K562 (cell line): ENCODE measurements at regions not wholly inside any gene's neighbourhood (a gene's known extent, or its start where the extent isn't known, plus 50 kb on each side); places are given as distances from the start of the nearest gene placed in this dataset.
A peak's percentile ranks its signal among the peaks of the same experiment; 100 is the strongest.

Experiments used
- ATF3 ChIP-seq, 2 experiments: fragments of 450-650 bp in 1 of 2; sonication (generic) in 1 of 2; formaldehyde crosslinking in 1 of 2; IDR thresholded peaks in 1 of 2; conservative IDR thresholded peaks in 1 of 2; 2 replicates each; pipeline versions ENCODE4 v1.6.1 to v1.8.1; 2016 to 2023; ENCODE audit warnings: mild to moderate bottlenecking in 2 of 2, moderate library complexity in 2 of 2, inconsistent platforms in 1 of 2, missing genetic modification reagents in 1 of 2
- DACH1 ChIP-seq: fragments of 450-650 bp; IDR thresholded peaks from 2 replicates; pipeline ENCODE4 v1.6.1; 2018; ENCODE audit not compliant: partially characterized antibody
- E2F6 ChIP-seq, 2 experiments: IDR thresholded peaks; 2 replicates each; pipeline ENCODE4 v1.6.1; 2011; ENCODE audit warnings: borderline replicate concordance in 1 of 2, control low read depth in 1 of 2, low read depth in 1 of 2, low read length in 1 of 2, mild to moderate bottlenecking in 1 of 2, mixed read lengths in 1 of 2, moderate library complexity in 1 of 2; ENCODE audit not compliant: insufficient read depth in 1 of 2, insufficient read length in 1 of 2, poor library complexity in 1 of 2, severe bottlenecking in 1 of 2; ENCODE audit errors: extremely low read depth in 1 of 2
- ETV6 ChIP-seq, 3 experiments: fragments of 150-350 bp in 1 of 3; sonication (generic) in 1 of 3; formaldehyde crosslinking in 1 of 3; IDR thresholded peaks; 2 replicates each; pipeline versions ENCODE4 v1.6.1 to v1.8.0; 2014 to 2022; ENCODE audit warnings: borderline replicate concordance in 2 of 3, low read depth in 2 of 3, antibody characterized with exemption in 1 of 3, low read length in 1 of 3, mild to moderate bottlenecking in 1 of 3, missing genetic modification reagents in 1 of 3
- GABPA ChIP-seq: fragments of 200-800 bp; sonication (Bioruptor generic); conservative IDR thresholded peaks from 2 replicates; pipeline ENCODE4 v1.6.1; 2016; ENCODE audit warnings: low read depth, missing genetic modification characterization, missing compliant biosample characterization
- HNRNPLL ChIP-seq: fragments of 200-400 bp; formaldehyde crosslinking; IDR thresholded peaks from 2 replicates; pipeline ENCODE4 v1.6.1; 2017; ENCODE audit warnings: low read length, low read depth, mild to moderate bottlenecking; ENCODE audit not compliant: poor library complexity, severe bottlenecking
- ID3 ChIP-seq, 2 experiments: fragments of 250-450 bp in 1 of 2; fragments of 450-650 bp in 1 of 2; sonication (Bioruptor Pico) in 1 of 2; IDR thresholded peaks; 2 replicates each; pipeline versions ENCODE4 v1.6.1 to v1.8.0; 2016 to 2021; ENCODE audit warnings: mild to moderate bottlenecking in 2 of 2, moderate library complexity in 2 of 2, missing compliant biosample characterization in 1 of 2, missing genetic modification characterization in 1 of 2
- LCOR ChIP-seq: sonication (generic); formaldehyde crosslinking; IDR thresholded peaks from 2 replicates; pipeline ENCODE4 v1.8.0; 2022; ENCODE audit warnings: mild to moderate bottlenecking, missing genetic modification reagents
- MEF2A ChIP-seq: IDR thresholded peaks from 2 replicates; pipeline ENCODE4 v1.6.1; 2011; ENCODE audit warnings: low read depth, mild to moderate bottlenecking, low read length, moderate library complexity; ENCODE audit not compliant: control insufficient read depth
- MLLT1 ChIP-seq, 2 experiments: fragments of 450-650 bp; IDR thresholded peaks; 2 replicates each; pipeline ENCODE4 v1.6.1; 2016
- NFE2 ChIP-seq: IDR thresholded peaks from 2 replicates; pipeline ENCODE4 v1.6.1; 2014; ENCODE audit warnings: antibody characterized with exemption, low read depth
- PKNOX1 ChIP-seq: fragments of 450-650 bp; IDR thresholded peaks from 2 replicates; pipeline ENCODE4 v1.6.1; 2016
- PRPF4 ChIP-seq: fragments of 200-400 bp; formaldehyde crosslinking; IDR thresholded peaks from one replicate; pipeline ENCODE4 v1.6.1; 2017; ENCODE audit warnings: low read length, low read depth, mild to moderate bottlenecking; ENCODE audit not compliant: insufficient read depth, poor library complexity, severe bottlenecking
- SOX6 ChIP-seq: fragments of 450-650 bp; IDR thresholded peaks from 2 replicates; pipeline ENCODE4 v1.6.1; 2014; ENCODE audit warnings: mild to moderate bottlenecking
- TCF7L2 ChIP-seq: fragments of 150-350 bp; IDR thresholded peaks from 2 replicates; pipeline ENCODE4 v1.6.1; 2016; ENCODE audit warnings: low read depth, mild to moderate bottlenecking, low read length, moderate library complexity
- ZNF134 ChIP-seq: fragments of 250-450 bp; sonication (Bioruptor Pico); conservative IDR thresholded peaks from 2 replicates; pipeline ENCODE4 v1.4.0; 2020
- ZNF512 ChIP-seq: IDR thresholded peaks from 2 replicates; pipeline ENCODE4 v1.6.1; 2016; ENCODE audit warnings: missing genetic modification characterization, missing compliant biosample characterization

GRCh38 chr6:28772480-28773381 is 151.1 kb downstream of the TRIM27 start (continued):
- TF ChIP-seq PRPF4 = no peak
- TF ChIP-seq TCF7L2 = no peak
- TF ChIP-seq E2F6 (IDR thresholded peaks at IDR 0.05; ENCODE audit: borderline replicate concordance in 1 of 2, extremely low read depth in 1 of 2, insufficient read depth in 1 of 2, insufficient read length in 1 of 2, low read depth in 1 of 2, low read length in 1 of 2, poor library complexity in 1 of 2, severe bottlenecking in 1 of 2) = no peak
- no peak for TF ChIP-seq HNRNPLL
- TF ChIP-seq MEF2A = peak; percentile 78
- peak; percentile 27; the same call in 1 of the 2 replicates for TF ChIP-seq PKNOX1
- no peak for TF ChIP-seq ZNF512 (tag)
- peak; percentile 48 for TF ChIP-seq NFE2
- peak in 1 of 2 experiments; percentile 61; a peak in 2 of 4 replicates for TF ChIP-seq MLLT1 (IDR thresholded peaks at IDR 0.05)
- TF ChIP-seq ZNF134 (CRISPR knock-in tag) = no peak
- TF ChIP-seq GABPA (tag) = no peak
- no peak for TF ChIP-seq SOX6
- peak; percentile 7 for TF ChIP-seq DACH1
- no peak for TF ChIP-seq LCOR (CRISPR knock-in tag)
- no peak for TF ChIP-seq ID3 (CRISPR knock-in tag; IDR thresholded peaks at IDR 0.05)
- no peak for TF ChIP-seq ID3 (tag; IDR thresholded peaks at IDR 0.05)
- no peak for TF ChIP-seq ETV6 (IDR thresholded peaks at IDR 0.05; ENCODE audit: borderline replicate concordance in 1 of 2, low read depth in 2 of 2, low read length in 1 of 2)
- TF ChIP-seq ETV6 (CRISPR knock-in tag; IDR thresholded peaks at IDR 0.05; ENCODE audit: borderline replicate concordance) = no peak
- TF ChIP-seq ATF3 (IDR thresholded peaks at IDR 0.05) = peak; percentile 98
- TF ChIP-seq ATF3 (CRISPR knock-in tag; conservative IDR thresholded peaks at IDR 0.05) = peak; percentile 52; the same call in 1 of the 2 replicates
